ENCODE measurements at regions not wholly inside any gene's neighbourhood (a gene's known extent, or its start where the extent isn't known, plus 50 kb on each side); places are given as distances from the start of the nearest gene placed in this dataset.
"Not testable (repeated sequence)": the region's sequence is repeated elsewhere in the genome, so short reads cannot be mapped to it uniquely, and the experiment has no call there.

GRCh38 chr3:144708437-144708836 is 736.8 kb downstream of the DIPK2A start:
- no peaks in the 10 kb centered on the region for H3K27me3 ChIP-seq (ENCODE audit: control insufficient read depth, insufficient read depth, low read length)
- no peak overlapping the region for H3K4me3 ChIP-seq (ENCODE audit: low read length)
- H3K27ac ChIP-seq (ENCODE audit: low read depth, low read length), result no peak overlapping the region
- no peaks in the 10 kb centered on the region for H3K4me1 ChIP-seq (ENCODE audit: control insufficient read depth, insufficient read depth, low read length)
- no peak overlapping the region for H3K9ac ChIP-seq (ENCODE audit: low read length)
- no peaks in the 10 kb centered on the region for H3K36me3 ChIP-seq (ENCODE audit: control insufficient read depth, insufficient read depth, low read length)

GRCh38 chr3:144737281-144737680 is 765.7 kb downstream of the DIPK2A start:
- H3K4me3 ChIP-seq (ENCODE audit: low read length), result no peak overlapping the region
- H3K4me1 ChIP-seq (ENCODE audit: control insufficient read depth, insufficient read depth, low read length), result no peaks in the 10 kb centered on the region
- no peaks in the 10 kb centered on the region for H3K36me3 ChIP-seq (ENCODE audit: control insufficient read depth, insufficient read depth, low read length)
- H3K27me3 ChIP-seq (ENCODE audit: control insufficient read depth, insufficient read depth, low read length), result no peaks in the 10 kb centered on the region
- H3K27ac ChIP-seq (ENCODE audit: low read depth, low read length), result no peak overlapping the region
- no peak overlapping the region for H3K9ac ChIP-seq (ENCODE audit: low read length)

DNA sequence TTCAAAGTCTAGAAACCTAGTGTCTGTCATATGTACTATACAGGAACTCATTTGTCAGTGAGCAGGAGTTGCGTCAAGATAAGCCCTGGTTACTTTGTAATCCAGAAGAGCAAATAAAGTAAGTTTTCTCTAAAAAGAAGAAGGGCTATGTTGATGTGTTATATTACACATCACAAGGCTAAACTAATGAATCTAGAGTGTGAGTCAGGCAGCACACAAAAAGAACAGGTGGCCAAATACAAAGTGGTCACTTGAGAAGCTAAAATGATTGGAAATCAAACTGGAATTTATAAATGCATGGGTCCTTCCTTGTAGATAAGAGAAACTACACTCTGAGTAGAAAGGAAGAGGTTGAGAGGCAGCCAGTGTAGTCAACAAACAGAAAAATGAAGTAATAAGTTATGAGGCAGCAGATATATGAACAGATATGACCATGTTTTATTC is 771.6 kb downstream of the DIPK2A start:
- H3K4me3 ChIP-seq (ENCODE audit: low read length), result no peak overlapping the region
- H3K27ac ChIP-seq (ENCODE audit: low read depth, low read length), result no peak overlapping the region
- no peaks in the 10 kb centered on the region for H3K36me3 ChIP-seq (ENCODE audit: control insufficient read depth, insufficient read depth, low read length)
- no peaks in the 10 kb centered on the region for H3K27me3 ChIP-seq (ENCODE audit: control insufficient read depth, insufficient read depth, low read length)
- no peak overlapping the region for H3K9ac ChIP-seq (ENCODE audit: low read length)
- H3K4me1 ChIP-seq (ENCODE audit: control insufficient read depth, insufficient read depth, low read length), result no peaks in the 10 kb centered on the region

DNA sequence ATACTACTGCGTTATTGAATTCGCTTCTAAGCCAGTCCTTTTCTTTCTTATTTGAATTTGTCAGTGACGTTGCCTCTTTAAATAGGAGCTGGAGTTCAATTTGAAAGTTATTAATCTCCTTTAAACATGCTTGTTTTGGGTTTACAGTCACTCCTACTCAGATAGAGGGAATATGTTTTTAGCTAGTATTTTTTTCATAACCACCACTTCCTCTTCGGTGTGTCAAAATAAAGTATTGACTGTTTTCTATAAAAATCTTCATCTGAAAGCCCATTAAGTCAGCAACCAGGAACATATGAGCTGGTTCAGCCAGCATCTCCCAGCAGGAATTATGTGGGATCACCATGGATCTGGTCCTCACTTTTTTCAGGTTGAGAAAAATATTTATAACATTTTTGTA is 772.9 kb downstream of the DIPK2A start:
- no peak overlapping the region for H3K27ac ChIP-seq (ENCODE audit: low read depth, low read length)
- no peaks in the 10 kb centered on the region for H3K36me3 ChIP-seq (ENCODE audit: control insufficient read depth, insufficient read depth, low read length)
- H3K4me3 ChIP-seq (ENCODE audit: low read length), result no peak overlapping the region
- H3K4me1 ChIP-seq (ENCODE audit: control insufficient read depth, insufficient read depth, low read length), result no peaks in the 10 kb centered on the region
- H3K9ac ChIP-seq (ENCODE audit: low read length), result no peak overlapping the region
- no peaks in the 10 kb centered on the region for H3K27me3 ChIP-seq (ENCODE audit: control insufficient read depth, insufficient read depth, low read length)

GRCh38 chr3:144746631-144747030 is 775.0 kb downstream of the DIPK2A start:
- Histone ChIP-seq H3K27me3 (ENCODE audit: control insufficient read depth, insufficient read depth, low read length) (no peaks in the 10 kb centered on the region), H3K4me3 (ENCODE audit: low read length) (no peak overlapping the region), H3K4me1 (ENCODE audit: control insufficient read depth, insufficient read depth, low read length) (no peaks in the 10 kb centered on the region), H3K27ac (ENCODE audit: low read depth, low read length) (no peak overlapping the region), H3K9ac (ENCODE audit: low read length) (no peak overlapping the region), H3K36me3 (ENCODE audit: control insufficient read depth, insufficient read depth, low read length) (no peaks in the 10 kb centered on the region)

GRCh38 chr3:144749536-144750253 is 778.1 kb downstream of the DIPK2A start:
- H3K4me3 ChIP-seq (ENCODE audit: low read length); H3K36me3 ChIP-seq (ENCODE audit: control insufficient read depth, insufficient read depth, low read length); H3K27ac ChIP-seq (ENCODE audit: low read depth, low read length); H3K4me1 ChIP-seq (ENCODE audit: control insufficient read depth, insufficient read depth, low read length); H3K9ac ChIP-seq (ENCODE audit: low read length); H3K27me3 ChIP-seq (ENCODE audit: control insufficient read depth, insufficient read depth, low read length): not testable (repeated sequence)

DNA sequence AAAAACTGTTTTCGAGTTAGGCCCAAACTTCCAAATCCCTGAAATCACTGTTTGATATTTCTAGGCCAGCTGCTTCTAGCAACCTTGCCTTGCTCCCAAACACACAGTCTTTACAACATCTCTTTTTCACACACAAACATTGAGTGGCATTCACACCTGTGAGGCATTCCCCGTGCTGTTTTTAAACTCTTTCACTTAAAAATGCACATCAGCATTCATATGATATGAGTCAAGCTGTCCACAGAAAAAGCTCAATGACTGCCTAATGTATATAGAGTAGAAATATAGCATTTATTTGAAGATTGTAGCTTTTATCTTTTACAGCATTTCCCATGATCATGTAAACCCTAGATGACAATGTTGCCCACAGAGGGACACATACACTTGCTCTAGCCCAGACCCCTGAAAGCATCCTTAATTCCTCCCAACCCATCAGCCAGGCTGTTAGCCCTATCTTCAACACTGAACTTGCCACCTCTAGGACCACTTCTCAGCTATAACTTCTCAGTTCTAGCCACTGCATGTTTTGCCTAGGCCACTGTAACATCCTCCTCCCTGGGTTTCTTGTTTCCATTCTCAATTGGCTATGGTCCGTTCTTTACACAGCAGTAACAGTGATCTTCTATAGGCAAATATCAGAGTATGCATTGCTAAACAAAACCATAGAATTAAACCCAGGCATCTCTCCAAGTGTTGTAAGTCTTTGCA is 782.6 kb downstream of the DIPK2A start:
- no peak overlapping the region for H3K9ac ChIP-seq (ENCODE audit: low read length)
- no peak overlapping the region for H3K27ac ChIP-seq (ENCODE audit: low read depth, low read length)
- H3K4me1 ChIP-seq (ENCODE audit: control insufficient read depth, insufficient read depth, low read length), result no peaks in the 10 kb centered on the region
- no peaks in the 10 kb centered on the region for H3K36me3 ChIP-seq (ENCODE audit: control insufficient read depth, insufficient read depth, low read length)
- no peak overlapping the region for H3K4me3 ChIP-seq (ENCODE audit: low read length)
- no peaks in the 10 kb centered on the region for H3K27me3 ChIP-seq (ENCODE audit: control insufficient read depth, insufficient read depth, low read length)

GRCh38 chr3:144756704-144757440 is 785.2 kb downstream of the DIPK2A start:
- Histone ChIP-seq H3K36me3 (ENCODE audit: control insufficient read depth, insufficient read depth, low read length) (no peaks in the 10 kb centered on the region), H3K9ac (ENCODE audit: low read length) (no peak overlapping the region), H3K27me3 (ENCODE audit: control insufficient read depth, insufficient read depth, low read length) (no peaks in the 10 kb centered on the region), H3K4me3 (ENCODE audit: low read length) (no peak overlapping the region), H3K27ac (ENCODE audit: low read depth, low read length) (no peak overlapping the region), H3K4me1 (ENCODE audit: control insufficient read depth, insufficient read depth, low read length) (no peaks in the 10 kb centered on the region)

- no peaks in the 10 kb centered on the region for H3K36me3 ChIP-seq (ENCODE audit: control insufficient read depth, insufficient read depth, low read length)
- no peak overlapping the region for H3K4me3 ChIP-seq (ENCODE audit: low read length)
- H3K27me3 ChIP-seq (ENCODE audit: control insufficient read depth, insufficient read depth, low read length), result no peaks in the 10 kb centered on the region
- H3K9ac ChIP-seq (ENCODE audit: low read length), result no peak overlapping the region
- H3K4me1 ChIP-seq (ENCODE audit: control insufficient read depth, insufficient read depth, low read length), result no peaks in the 10 kb centered on the region
- no peak overlapping the region for H3K27ac ChIP-seq (ENCODE audit: low read depth, low read length)
Observed at GRCh38 chr3:144760831-144761230, 789.2 kb downstream of the DIPK2A start.

DNA sequence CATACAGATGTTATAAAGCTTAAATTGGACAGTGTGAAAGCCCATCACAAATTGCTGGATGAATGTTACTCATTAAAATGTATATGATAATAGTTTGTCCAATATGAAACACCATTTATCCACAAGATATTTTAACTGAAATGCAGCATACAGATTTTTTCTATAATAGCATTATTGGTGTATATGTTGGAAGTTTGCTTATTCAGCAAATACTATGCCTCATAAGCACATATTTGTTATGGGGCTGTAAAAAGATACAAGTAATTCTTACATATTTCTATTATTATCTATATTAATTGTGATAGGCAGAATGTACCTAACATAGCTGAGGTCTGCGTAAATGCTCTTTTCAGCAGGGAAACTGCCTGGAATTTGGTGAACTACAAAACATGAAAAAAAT is 790.5 kb downstream of the DIPK2A start:
- Histone ChIP-seq H3K9ac (ENCODE audit: low read length) (no peak overlapping the region), H3K4me3 (ENCODE audit: low read length) (no peak overlapping the region), H3K27me3 (ENCODE audit: control insufficient read depth, insufficient read depth, low read length) (no peaks in the 10 kb centered on the region), H3K4me1 (ENCODE audit: control insufficient read depth, insufficient read depth, low read length) (no peaks in the 10 kb centered on the region), H3K36me3 (ENCODE audit: control insufficient read depth, insufficient read depth, low read length) (no peaks in the 10 kb centered on the region), H3K27ac (ENCODE audit: low read depth, low read length) (no peak overlapping the region)

DNA sequence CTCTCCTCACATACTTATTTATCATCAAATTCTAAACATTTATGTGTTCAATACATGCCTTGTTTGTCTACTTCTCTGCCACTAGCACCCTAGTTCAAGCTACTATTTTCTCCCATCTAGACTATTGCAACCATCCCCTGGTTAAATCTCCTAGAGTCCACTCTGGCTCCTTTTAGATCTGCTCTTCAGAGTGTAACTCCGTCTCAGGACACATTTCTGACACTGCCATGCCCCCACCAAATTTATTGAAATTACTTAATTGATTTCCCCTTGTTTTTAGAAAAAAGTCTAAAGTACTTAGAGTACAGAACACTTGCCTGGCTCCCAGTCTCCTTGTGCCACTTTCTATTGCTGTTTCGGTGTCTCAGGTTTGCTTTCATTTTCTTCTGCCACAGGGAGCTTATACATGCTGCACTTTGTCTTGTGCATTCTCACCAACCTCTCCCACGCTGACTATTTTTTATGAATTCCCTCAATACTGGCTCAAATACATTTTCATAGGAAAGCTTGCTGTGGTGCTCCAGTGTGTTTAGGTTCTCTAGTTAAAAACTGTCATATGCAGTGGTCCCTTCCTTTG is 792.3 kb downstream of the DIPK2A start:
- H3K27me3 ChIP-seq (ENCODE audit: control insufficient read depth, insufficient read depth, low read length), result no peaks in the 10 kb centered on the region
- H3K27ac ChIP-seq (ENCODE audit: low read depth, low read length), result no peak overlapping the region
- no peaks in the 10 kb centered on the region for H3K4me1 ChIP-seq (ENCODE audit: control insufficient read depth, insufficient read depth, low read length)
- H3K36me3 ChIP-seq (ENCODE audit: control insufficient read depth, insufficient read depth, low read length), result no peaks in the 10 kb centered on the region
- H3K9ac ChIP-seq (ENCODE audit: low read length), result no peak overlapping the region
- H3K4me3 ChIP-seq (ENCODE audit: low read length), result no peak overlapping the region

DNA sequence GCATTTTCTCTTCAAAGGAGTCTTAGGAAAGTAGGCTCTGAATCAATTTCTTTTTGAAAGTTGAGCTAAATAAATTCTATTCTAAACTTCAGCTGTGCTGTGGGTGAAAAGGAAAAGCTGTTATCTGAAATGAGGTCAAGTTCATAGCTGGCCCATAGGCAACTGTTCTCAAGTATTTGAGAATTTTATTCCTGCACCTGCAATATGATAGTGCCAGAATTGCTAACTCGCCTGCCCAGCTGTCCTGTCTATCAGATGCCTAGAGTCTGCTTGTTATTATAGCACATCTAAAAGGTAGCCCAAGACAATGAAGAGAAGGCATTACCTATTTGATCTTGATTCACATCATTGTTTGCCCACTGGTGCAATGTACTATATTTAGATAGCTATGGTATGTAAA is 798.7 kb downstream of the DIPK2A start:
- Histone ChIP-seq H3K4me3 (ENCODE audit: low read length) (no peak overlapping the region), H3K27me3 (ENCODE audit: control insufficient read depth, insufficient read depth, low read length) (no peaks in the 10 kb centered on the region), H3K4me1 (ENCODE audit: control insufficient read depth, insufficient read depth, low read length) (no peaks in the 10 kb centered on the region), H3K36me3 (ENCODE audit: control insufficient read depth, insufficient read depth, low read length) (no peaks in the 10 kb centered on the region), H3K9ac (ENCODE audit: low read length) (no peak overlapping the region), H3K27ac (ENCODE audit: low read depth, low read length) (no peak overlapping the region)
